Osteocyte (in vitro differentiated cells): ENCODE measurements at regions not wholly inside any gene's neighbourhood (a gene's known extent, or its start where the extent isn't known, plus 50 kb on each side); places are given as distances from the start of the nearest gene placed in this dataset.

Experiments
- DNase-seq: peaks from one replicate; pipeline ENCODE4 v3.0.0; 2021; ENCODE audit warnings: mixed read lengths; ENCODE audit not compliant: unreplicated experiment; ENCODE audit errors: extremely low spot score
- H3K27ac Mint-ChIP-seq: one replicate; pipeline ENCODE4 v1.8.0; 2021; ENCODE audit warnings: mild to moderate bottlenecking, mixed read lengths; ENCODE audit not compliant: unreplicated experiment
- H3K27me3 Mint-ChIP-seq: one replicate; pipeline ENCODE4 v1.8.0; 2021; ENCODE audit warnings: mixed read lengths; ENCODE audit not compliant: unreplicated experiment
- H3K36me3 Mint-ChIP-seq: one replicate; pipeline ENCODE4 v1.8.0; 2021; ENCODE audit warnings: mixed read lengths; ENCODE audit not compliant: unreplicated experiment
- H3K4me1 Mint-ChIP-seq: one replicate; pipeline ENCODE4 v1.8.0; 2021; ENCODE audit warnings: mixed read lengths; ENCODE audit not compliant: unreplicated experiment
- H3K4me3 Mint-ChIP-seq: one replicate; pipeline ENCODE4 v1.8.0; 2021; ENCODE audit warnings: mild to moderate bottlenecking, moderate library complexity, mixed read lengths; ENCODE audit not compliant: unreplicated experiment
- H3K9me3 Mint-ChIP-seq: one replicate; pipeline ENCODE4 v1.8.0; 2021; ENCODE audit warnings: mixed read lengths; ENCODE audit not compliant: unreplicated experiment
- TF ChIP-seq, protein P1 (sequence below): fragments of 200-600 bp; sonication (generic); IDR thresholded peaks from 2 replicates; pipeline ENCODE4 v1.5.0; 2021; ENCODE audit warnings: antibody characterized with exemption, mild to moderate bottlenecking, moderate library complexity

DNA sequence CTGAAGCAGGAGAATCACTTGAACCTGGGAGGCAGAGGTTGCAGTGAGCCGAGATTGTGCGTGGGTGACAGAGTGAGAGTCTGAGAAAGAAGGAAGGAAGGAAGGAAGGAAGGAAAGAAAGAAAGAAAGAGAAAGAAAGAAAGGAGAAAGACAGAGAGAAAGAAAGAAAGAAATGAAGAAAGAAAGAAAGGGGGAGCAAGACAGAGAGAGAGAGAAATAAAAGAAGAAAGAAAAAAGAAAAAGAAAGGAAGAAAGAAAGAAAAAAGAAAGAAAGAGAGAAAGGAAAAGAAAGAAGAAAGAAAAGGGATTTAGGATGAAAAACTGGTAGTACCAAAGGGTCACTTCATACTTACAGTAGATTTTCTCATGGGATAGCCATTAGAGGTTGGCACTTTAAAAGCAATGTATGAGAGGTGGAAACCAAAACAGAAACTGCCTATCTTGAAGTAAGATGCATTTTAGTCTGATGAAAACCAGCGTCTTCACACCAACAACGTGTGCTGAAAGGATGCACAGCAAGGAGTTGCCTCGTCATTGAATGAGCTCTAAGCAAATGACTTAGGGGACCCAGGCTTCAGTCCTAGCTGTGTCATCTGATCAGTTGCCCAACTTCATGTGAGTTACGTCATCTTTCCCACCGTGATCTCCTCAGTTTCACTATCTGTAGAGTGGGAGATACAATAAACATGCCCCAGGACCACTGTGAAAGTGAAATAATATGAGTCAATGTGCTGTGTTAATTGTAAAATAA is 133.9 kb upstream of the NEDD9 start:
- DNase-seq, result no peak
- H3K27me3 Mint-ChIP-seq, result no peaks in the 10 kb centered on the region
- TF ChIP-seq, protein P1, sequence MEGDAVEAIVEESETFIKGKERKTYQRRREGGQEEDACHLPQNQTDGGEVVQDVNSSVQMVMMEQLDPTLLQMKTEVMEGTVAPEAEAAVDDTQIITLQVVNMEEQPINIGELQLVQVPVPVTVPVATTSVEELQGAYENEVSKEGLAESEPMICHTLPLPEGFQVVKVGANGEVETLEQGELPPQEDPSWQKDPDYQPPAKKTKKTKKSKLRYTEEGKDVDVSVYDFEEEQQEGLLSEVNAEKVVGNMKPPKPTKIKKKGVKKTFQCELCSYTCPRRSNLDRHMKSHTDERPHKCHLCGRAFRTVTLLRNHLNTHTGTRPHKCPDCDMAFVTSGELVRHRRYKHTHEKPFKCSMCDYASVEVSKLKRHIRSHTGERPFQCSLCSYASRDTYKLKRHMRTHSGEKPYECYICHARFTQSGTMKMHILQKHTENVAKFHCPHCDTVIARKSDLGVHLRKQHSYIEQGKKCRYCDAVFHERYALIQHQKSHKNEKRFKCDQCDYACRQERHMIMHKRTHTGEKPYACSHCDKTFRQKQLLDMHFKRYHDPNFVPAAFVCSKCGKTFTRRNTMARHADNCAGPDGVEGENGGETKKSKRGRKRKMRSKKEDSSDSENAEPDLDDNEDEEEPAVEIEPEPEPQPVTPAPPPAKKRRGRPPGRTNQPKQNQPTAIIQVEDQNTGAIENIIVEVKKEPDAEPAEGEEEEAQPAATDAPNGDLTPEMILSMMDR, result no peak
- peaks cover 23% of the 10 kb centered on the region for H3K4me1 Mint-ChIP-seq
- no peak overlapping the region for H3K27ac Mint-ChIP-seq
- H3K4me3 Mint-ChIP-seq, result no peak overlapping the region
- no peaks in the 10 kb centered on the region for H3K9me3 Mint-ChIP-seq
- no peaks in the 10 kb centered on the region for H3K36me3 Mint-ChIP-seq

DNA sequence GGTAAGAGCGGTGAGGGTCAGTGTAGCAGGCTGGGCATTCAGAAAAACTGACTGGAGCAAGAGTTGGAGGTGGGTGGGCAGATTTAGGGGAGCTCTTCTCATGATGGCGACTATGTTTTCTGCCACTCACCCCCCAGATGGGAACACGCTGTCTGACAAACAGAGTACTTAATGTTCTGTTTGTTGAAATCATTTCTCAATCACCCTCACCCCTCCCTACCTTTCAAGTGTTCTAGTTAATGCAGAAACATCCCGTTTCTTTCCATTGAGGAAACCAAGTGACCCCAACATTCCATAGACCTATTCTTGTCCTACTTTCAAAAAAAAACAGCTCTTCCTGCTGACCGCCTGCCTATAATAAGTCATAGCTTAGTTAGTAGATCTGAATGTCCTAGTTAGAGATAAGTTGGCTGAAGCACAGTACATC is 132.5 kb upstream of the NEDD9 start:
- H3K27ac Mint-ChIP-seq, result no peak overlapping the region
- H3K27me3 Mint-ChIP-seq, result no peaks in the 10 kb centered on the region
- no peaks in the 10 kb centered on the region for H3K36me3 Mint-ChIP-seq
- DNase-seq, result no peak
- H3K9me3 Mint-ChIP-seq, result no peaks in the 10 kb centered on the region
- H3K4me1 Mint-ChIP-seq, result peaks cover 23% of the 10 kb centered on the region
- TF ChIP-seq, protein P1, result no peak
- H3K4me3 Mint-ChIP-seq, result no peak overlapping the region

DNA sequence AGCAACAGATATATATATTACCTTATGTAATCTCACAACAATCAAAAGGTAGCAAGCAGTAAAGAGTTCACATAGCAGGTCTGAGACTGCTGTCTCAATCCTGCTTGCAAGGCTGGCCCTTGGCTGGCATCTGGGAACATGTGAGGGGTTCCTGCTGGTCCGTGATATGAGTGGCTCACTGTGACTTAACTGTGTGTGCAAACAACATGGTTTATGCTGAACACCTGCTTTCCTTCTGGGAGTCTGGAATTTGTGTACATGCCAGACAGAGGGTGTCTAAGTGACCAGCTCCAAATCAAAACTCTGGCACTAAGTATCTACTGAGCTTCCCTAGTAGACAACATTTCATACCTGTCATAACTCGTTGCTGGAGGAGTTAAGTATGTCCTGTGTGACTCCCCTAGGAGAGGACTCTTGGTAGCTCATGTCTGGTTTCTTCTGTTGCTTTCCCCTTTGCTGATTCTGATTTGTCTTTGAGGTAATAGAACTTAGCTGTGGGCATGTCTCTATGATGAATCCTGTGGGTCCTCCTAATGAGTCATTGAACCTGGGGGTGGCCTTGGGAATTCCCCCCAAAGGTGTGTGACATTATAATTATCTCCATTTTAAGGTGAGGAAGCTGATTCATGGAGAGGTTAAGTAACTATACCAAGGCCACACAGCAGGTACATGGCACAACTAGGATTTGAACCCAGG is 131.6 kb upstream of the NEDD9 start:
- DNase-seq, result no peak
- TF ChIP-seq, protein P1, result no peak

DNA sequence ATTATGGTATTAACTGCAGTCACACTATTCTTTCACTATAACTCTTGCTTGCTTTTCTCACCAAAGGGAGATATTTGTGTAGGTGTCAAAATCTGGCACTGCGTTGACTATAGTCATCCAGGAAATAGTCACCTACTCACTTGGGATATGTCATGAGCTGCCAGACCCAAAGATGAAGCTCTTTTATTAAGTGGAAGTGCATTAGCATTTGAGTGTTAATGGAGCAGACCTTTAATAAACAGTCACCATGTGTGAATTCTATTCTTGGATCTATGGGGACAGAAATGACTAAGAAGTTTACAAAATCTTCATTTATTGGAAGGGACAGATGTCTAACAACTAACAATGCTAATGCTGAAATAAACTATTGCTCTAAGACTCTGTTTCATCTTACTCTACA is 130.1 kb upstream of the NEDD9 start:
- TF ChIP-seq, protein P1, result no peak
- no peak overlapping the region for H3K27ac Mint-ChIP-seq
- no peaks in the 10 kb centered on the region for H3K36me3 Mint-ChIP-seq

More for the DNA sequence above, 131.6 kb upstream of the NEDD9 start:
- H3K4me3 Mint-ChIP-seq, result no peak overlapping the region
- H3K27ac Mint-ChIP-seq, result no peak overlapping the region
- peaks cover 23% of the 10 kb centered on the region for H3K4me1 Mint-ChIP-seq
- H3K36me3 Mint-ChIP-seq, result no peaks in the 10 kb centered on the region
- no peaks in the 10 kb centered on the region for H3K27me3 Mint-ChIP-seq
- no peaks in the 10 kb centered on the region for H3K9me3 Mint-ChIP-seq

More for the DNA sequence above, 130.1 kb upstream of the NEDD9 start:
- no peak overlapping the region for H3K4me3 Mint-ChIP-seq
- peaks cover 18% of the 10 kb centered on the region for H3K4me1 Mint-ChIP-seq
- no peaks in the 10 kb centered on the region for H3K9me3 Mint-ChIP-seq
- no peaks in the 10 kb centered on the region for H3K27me3 Mint-ChIP-seq
- DNase-seq, result no peak
